ENCODE measurements at regions not wholly inside any gene's neighbourhood (a gene's known extent, or its start where the extent isn't known, plus 50 kb on each side); places are given as distances from the start of the nearest gene placed in this dataset.
"Not testable (repeated sequence)": the region's sequence is repeated elsewhere in the genome, so short reads cannot be mapped to it uniquely, and the experiment has no call there.

DNA sequence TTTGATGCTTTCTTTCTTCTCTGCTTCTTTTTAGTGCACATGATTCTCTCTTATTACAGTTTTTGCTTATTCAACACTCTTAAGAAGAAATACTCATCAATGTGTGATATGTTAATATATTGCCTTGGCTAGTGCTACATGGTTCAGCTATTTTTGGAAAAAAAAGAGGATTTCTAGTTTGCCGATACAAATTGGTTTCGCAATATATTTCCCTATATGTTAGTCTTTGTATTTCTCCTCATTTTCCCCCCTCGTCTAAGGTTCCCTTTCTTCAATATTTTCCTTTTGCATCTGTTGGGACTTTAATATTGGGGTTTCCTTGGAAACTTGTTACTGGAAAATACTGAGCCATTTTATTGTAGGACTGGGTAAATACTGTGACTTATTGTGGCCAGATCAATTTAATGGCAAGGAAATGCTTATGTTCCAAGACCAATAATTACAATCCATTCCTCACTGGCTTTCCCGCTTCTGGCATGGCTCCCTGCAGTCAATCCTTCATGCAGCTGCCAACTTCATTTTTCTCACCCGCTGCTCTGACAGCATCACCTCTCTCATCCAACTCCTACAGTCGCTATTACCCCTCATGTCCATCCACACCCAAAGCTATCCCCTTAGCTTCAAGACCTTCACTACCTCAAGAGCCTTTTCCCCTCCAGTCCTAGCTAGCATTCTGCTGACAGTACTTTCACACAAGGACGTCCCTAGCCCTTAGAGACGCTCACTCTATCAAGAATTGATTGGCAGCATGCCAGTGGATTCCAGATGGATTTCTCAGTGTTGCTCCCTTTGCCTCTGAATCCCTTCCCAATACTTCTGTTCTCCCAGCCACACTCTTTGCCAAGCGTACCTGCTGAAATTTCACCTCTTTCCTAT, 280.1 kb upstream of the TMTC4 start:
- no peak overlapping the region for H3K4me3 ChIP-seq (ENCODE audit: insufficient read depth, low read depth, low read length)
- no peak for DNase-seq
- no peaks in the 10 kb centered on the region for H3K27me3 ChIP-seq (ENCODE audit: control insufficient read depth, insufficient read depth, low read length)
- no peaks in the 10 kb centered on the region for H3K36me3 ChIP-seq (replicated peaks; ENCODE audit: control insufficient read depth, insufficient read depth, low read length)

DNA sequence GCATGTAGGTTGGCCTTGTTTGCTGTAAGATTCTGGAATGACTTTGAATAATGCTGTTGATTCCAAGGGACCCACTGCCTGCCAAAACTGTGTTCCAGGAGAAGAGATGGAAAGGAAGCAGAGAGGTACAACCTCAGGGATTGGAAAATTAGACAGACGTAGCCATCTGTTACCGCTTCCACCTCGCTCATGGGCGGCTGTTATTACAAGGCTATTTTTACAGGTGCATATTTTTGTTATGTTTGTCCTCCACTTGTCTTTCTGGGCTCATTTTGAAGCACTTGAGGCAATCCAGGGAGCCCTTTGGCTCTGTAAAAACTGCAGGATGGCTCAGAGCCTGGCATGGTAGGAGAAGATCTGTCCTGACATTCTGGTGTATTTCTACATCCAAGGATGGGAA, 276.4 kb upstream of the TMTC4 start:
- DNase-seq, result no peak
- no peaks in the 10 kb centered on the region for H3K36me3 ChIP-seq (replicated peaks; ENCODE audit: control insufficient read depth, insufficient read depth, low read length)
- no peaks in the 10 kb centered on the region for H3K27me3 ChIP-seq (ENCODE audit: control insufficient read depth, insufficient read depth, low read length)
- H3K4me3 ChIP-seq (ENCODE audit: insufficient read depth, low read depth, low read length), result no peak overlapping the region

- H3K4me3 ChIP-seq (ENCODE audit: insufficient read depth, low read depth, low read length); H3K36me3 ChIP-seq (replicated peaks; ENCODE audit: control insufficient read depth, insufficient read depth, low read length); H3K27me3 ChIP-seq (ENCODE audit: control insufficient read depth, insufficient read depth, low read length); DNase-seq: not testable (repeated sequence)
Observed at GRCh38 chr13:100948937-100949336, 274.3 kb upstream of the TMTC4 start.

- H3K4me3 ChIP-seq (ENCODE audit: insufficient read depth, low read depth, low read length), result no peak overlapping the region
- no peaks in the 10 kb centered on the region for H3K36me3 ChIP-seq (replicated peaks; ENCODE audit: control insufficient read depth, insufficient read depth, low read length)
- no peaks in the 10 kb centered on the region for H3K27me3 ChIP-seq (ENCODE audit: control insufficient read depth, insufficient read depth, low read length)
- DNase-seq, result no peak
Observed at GRCh38 chr13:100946588-100946987, 272.0 kb upstream of the TMTC4 start.

DNA sequence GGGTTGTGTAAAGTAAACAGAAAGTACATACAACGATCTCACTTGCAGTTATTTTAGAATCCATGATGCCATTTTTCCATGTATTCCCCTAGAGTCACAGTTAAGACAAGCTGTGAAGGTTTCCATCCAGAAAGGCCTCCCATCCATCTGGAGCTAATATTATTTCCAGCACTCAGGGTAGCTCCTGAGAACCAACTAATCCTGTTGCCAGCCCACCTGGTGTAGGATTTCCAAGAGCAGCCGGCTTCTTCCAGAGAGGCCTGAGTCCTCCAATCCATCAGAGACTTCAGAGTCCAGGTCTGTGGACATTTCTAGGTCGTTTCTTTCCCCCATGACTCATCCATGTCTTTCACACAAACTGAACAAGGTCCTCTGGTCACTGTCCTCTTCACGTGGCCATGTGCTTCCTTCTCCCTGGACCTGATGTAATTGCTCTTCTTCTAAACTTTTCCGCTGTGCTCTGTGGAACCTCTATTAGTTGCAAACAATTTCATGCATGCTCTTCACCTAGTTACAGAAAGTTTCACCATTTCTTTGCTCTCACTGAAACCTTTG, 270.3 kb upstream of the TMTC4 start:
- H3K27me3 ChIP-seq (ENCODE audit: control insufficient read depth, insufficient read depth, low read length), result no peaks in the 10 kb centered on the region
- H3K36me3 ChIP-seq (replicated peaks; ENCODE audit: control insufficient read depth, insufficient read depth, low read length), result no peaks in the 10 kb centered on the region
- no peak overlapping the region for H3K4me3 ChIP-seq (ENCODE audit: insufficient read depth, low read depth, low read length)
- DNase-seq, result no peak

DNA sequence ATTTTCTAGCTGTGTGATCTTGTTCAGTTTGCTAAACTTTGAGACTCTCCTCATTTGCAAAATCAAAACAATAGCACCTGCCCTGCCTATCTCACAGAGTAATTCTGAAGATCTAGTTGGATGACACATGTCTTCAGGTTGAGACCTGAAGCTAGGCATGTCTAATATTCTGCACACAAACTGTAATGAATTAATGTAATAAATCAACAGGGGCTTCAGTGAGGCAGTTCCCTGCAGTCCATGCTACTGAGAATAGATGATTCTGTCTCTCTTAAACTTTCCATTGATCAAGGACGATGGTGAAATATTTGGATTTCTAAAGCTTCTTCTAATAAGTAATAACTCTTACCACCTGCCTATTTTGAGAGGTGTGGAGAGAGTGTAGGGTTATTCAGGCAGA, 268.1 kb upstream of the TMTC4 start:
- DNase-seq, result no peak
- Histone ChIP-seq H3K27me3 (ENCODE audit: control insufficient read depth, insufficient read depth, low read length) (no peaks in the 10 kb centered on the region), H3K36me3 (replicated peaks; ENCODE audit: control insufficient read depth, insufficient read depth, low read length) (no peaks in the 10 kb centered on the region), H3K4me3 (ENCODE audit: insufficient read depth, low read depth, low read length) (no peak overlapping the region)

DNA sequence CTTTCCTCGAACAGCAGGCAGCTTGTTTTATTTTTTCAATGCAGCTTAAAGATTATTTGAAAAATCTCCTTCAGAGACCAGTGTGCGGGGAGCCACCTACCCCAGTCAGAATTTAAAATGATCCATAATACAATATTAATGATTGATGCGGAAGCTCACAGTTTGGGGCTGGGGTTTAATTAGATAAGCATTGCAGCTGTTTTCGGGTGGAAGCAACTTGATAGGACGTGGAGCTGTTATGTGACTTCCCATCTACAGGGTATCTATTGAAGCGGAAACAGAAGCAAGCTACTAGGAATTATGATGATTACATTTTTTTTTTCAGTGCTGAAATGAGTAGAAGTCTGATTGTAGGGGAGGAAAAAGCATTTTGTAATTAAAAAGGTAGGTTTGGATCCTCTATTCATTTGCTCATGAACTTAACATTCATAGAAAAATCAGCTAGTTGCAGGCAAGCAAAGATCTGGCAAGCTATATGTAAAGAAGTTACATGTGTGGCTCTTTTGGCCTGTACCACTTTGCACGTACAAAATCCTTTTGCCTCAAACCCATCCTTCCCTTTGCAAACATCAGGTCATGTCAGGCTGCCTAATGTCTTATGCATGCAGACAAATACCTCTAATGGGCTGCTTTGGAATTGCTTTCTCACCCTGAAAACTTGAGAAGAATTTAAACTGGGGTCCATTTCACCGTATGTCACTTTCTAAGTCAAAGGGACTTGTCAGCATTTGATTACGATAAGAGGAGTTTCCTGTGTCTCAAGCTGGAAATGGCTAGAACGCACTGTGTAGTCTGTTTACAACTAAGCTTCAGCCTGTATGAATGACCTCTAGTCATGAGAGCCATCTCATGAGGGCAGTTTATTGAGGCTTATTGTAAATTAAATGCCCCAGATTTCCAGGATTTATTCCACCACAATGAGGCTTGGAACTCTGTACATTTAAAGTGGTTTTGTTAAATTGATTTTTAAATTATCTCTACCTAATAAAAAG, 267.1 kb upstream of the TMTC4 start:
- Histone ChIP-seq H3K27me3 (ENCODE audit: control insufficient read depth, insufficient read depth, low read length) (no peaks in the 10 kb centered on the region), H3K4me3 (ENCODE audit: insufficient read depth, low read depth, low read length) (no peak overlapping the region), H3K36me3 (replicated peaks; ENCODE audit: control insufficient read depth, insufficient read depth, low read length) (no peaks in the 10 kb centered on the region)
- no peak for DNase-seq

GRCh38 chr13:100940658-100941057, 266.1 kb upstream of the TMTC4 start:
- H3K36me3 ChIP-seq (replicated peaks; ENCODE audit: control insufficient read depth, insufficient read depth, low read length), result no peaks in the 10 kb centered on the region
- no peak overlapping the region for H3K4me3 ChIP-seq (ENCODE audit: insufficient read depth, low read depth, low read length)
- no peak for DNase-seq

GRCh38 chr13:100933841-100934240, 259.2 kb upstream of the TMTC4 start:
- H3K4me3 ChIP-seq (ENCODE audit: insufficient read depth, low read depth, low read length), result no peak overlapping the region
- H3K36me3 ChIP-seq (replicated peaks; ENCODE audit: control insufficient read depth, insufficient read depth, low read length), result no peaks in the 10 kb centered on the region
- DNase-seq, result no peak
- no peaks in the 10 kb centered on the region for H3K27me3 ChIP-seq (ENCODE audit: control insufficient read depth, insufficient read depth, low read length)

More at GRCh38 chr13:100940658-100941057, 266.1 kb upstream of the TMTC4 start:
- H3K27me3 ChIP-seq (ENCODE audit: control insufficient read depth, insufficient read depth, low read length), result no peaks in the 10 kb centered on the region

DNA sequence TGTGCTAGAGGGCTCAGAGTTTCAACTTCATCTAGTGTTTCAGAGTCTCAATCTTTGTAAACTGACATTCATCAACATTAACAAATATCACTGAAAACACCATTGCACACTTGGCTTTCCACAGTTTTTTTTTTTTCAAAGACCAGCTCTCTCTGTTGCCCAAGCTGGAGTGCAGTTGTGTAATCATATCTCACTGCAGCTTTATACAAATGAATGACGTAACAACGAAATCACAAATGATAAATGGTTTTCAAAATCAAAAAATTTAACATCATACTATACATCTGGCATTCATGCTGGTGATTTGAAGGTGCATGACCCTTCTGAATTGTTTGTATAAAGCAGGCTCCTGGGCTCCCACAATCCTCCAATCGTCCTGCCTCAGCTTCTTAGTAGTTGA, 248.0 kb upstream of the TMTC4 start:
- no peak for DNase-seq
- no peaks in the 10 kb centered on the region for H3K36me3 ChIP-seq (replicated peaks; ENCODE audit: control insufficient read depth, insufficient read depth, low read length)
- no peaks in the 10 kb centered on the region for H3K27me3 ChIP-seq (ENCODE audit: control insufficient read depth, insufficient read depth, low read length)

DNA sequence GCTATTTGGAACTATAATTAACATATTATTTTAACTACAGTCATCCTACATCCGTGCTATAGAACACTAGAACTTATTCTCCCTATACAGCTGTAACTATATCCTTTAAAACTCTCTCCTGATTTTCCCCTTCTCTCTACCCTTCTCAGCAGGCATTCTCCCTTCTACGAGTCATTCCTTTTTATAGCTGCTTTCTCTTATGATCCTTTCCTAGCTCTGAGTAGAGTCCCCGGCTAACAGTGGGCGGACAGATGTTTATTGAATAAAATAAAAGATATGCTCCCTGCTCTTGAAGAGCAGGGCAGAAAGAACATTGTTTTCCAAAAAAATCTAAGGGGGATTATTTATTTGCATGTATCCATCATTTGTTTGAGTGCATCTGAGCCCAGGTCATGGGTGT, 246.5 kb upstream of the TMTC4 start:
- no peak overlapping the region for H3K4me3 ChIP-seq (ENCODE audit: insufficient read depth, low read depth, low read length)
- no peaks in the 10 kb centered on the region for H3K36me3 ChIP-seq (replicated peaks; ENCODE audit: control insufficient read depth, insufficient read depth, low read length)
- H3K27me3 ChIP-seq (ENCODE audit: control insufficient read depth, insufficient read depth, low read length), result no peaks in the 10 kb centered on the region
- no peak for DNase-seq

More for the DNA sequence above, 248.0 kb upstream of the TMTC4 start:
- no peak overlapping the region for H3K4me3 ChIP-seq (ENCODE audit: insufficient read depth, low read depth, low read length)

DNA sequence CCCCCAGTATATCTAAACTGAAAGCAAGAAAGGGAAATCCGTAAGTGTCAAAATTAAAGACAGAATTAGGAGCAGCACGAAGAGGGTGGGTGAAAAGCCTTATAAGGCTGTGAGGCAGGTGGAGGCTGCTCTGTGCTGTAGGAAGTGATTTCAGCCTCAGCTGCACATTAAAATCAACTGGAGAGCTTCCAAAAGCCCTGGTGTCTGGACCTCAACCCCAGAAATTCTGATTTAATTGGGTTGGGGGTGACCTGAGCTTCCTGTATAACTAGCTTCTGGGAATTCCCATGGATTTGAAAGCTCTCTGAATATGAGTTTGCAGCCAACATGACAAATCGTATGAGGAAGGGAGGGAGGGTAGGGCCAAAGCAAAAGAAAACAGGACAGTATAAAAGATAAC, 242.4 kb upstream of the TMTC4 start:
- H3K27me3 ChIP-seq (ENCODE audit: control insufficient read depth, insufficient read depth, low read length), result no peaks in the 10 kb centered on the region

GRCh38 chr13:100913143-100913542, 238.5 kb upstream of the TMTC4 start:
- no peak overlapping the region for H3K4me3 ChIP-seq (ENCODE audit: insufficient read depth, low read depth, low read length)
- no peak for DNase-seq

More for the DNA sequence above, 242.4 kb upstream of the TMTC4 start:
- DNase-seq, result no peak
- Histone ChIP-seq H3K4me3 (ENCODE audit: insufficient read depth, low read depth, low read length) (no peak overlapping the region), H3K36me3 (replicated peaks; ENCODE audit: control insufficient read depth, insufficient read depth, low read length) (no peaks in the 10 kb centered on the region)

GRCh38 chr13:100904293-100904976, 229.8 kb upstream of the TMTC4 start:
- Histone ChIP-seq H3K4me3 (ENCODE audit: insufficient read depth, low read depth, low read length) (no peak overlapping the region), H3K27me3 (ENCODE audit: control insufficient read depth, insufficient read depth, low read length) (no peaks in the 10 kb centered on the region), H3K36me3 (replicated peaks; ENCODE audit: control insufficient read depth, insufficient read depth, low read length) (no peaks in the 10 kb centered on the region)
- DNase-seq, result no peak

More at GRCh38 chr13:100913143-100913542, 238.5 kb upstream of the TMTC4 start:
- Histone ChIP-seq H3K27me3 (ENCODE audit: control insufficient read depth, insufficient read depth, low read length) (no peaks in the 10 kb centered on the region), H3K36me3 (replicated peaks; ENCODE audit: control insufficient read depth, insufficient read depth, low read length) (no peaks in the 10 kb centered on the region)
